GM19351 (cell line): ENCODE measurements at regions not wholly inside any gene's neighbourhood (a gene's known extent, or its start where the extent isn't known, plus 50 kb on each side); places are given as distances from the start of the nearest gene placed in this dataset.

ENCODE experiments used
- ATAC-seq: cut with Tn5 transposase; IDR thresholded peaks from one replicate; pipeline ENCODE4 v1.9.1; 2021; ENCODE audit warnings: mild to moderate bottlenecking, moderate library complexity; ENCODE audit not compliant: unreplicated experiment

DNA sequence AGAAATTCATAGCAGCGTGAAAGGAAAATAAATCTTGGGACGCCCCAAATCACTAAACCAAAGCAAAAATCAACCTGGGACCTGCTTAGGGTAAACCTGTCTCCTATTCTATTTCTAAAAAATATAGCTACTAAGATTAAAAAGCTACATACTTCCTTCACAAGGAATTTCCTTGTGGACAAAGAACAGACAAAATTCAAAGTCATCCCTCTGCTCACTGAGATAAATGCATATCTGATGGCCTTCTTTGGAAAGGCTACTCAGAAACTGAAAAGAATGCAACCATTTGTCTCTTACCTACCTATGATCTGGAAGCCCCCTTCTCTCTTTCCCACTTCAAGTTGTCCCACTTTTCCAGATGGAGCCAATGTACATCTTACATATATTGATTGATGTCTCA is 93.0 kb upstream of the CNOT2 start:
- no peak for ATAC-seq

DNA sequence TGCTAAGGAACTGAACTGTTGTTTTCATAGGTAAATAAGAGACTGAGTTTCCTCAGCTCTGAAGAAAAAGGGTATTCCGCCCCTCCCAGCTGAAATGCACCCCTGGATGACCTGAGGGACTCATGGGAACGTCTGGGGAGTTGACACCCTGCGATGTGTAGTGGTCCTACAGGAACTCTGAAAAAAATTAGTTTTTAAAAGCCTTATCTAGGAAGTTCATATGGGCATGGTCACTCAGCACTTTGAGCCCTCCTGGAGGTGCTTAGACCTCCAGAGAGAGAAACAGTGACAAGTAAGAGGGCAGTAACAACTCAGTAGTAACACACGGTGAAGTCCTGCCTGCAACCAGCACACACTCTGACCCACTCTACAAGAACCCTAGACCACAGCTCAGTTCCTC is 91.2 kb upstream of the CNOT2 start:
- no peak for ATAC-seq

DNA sequence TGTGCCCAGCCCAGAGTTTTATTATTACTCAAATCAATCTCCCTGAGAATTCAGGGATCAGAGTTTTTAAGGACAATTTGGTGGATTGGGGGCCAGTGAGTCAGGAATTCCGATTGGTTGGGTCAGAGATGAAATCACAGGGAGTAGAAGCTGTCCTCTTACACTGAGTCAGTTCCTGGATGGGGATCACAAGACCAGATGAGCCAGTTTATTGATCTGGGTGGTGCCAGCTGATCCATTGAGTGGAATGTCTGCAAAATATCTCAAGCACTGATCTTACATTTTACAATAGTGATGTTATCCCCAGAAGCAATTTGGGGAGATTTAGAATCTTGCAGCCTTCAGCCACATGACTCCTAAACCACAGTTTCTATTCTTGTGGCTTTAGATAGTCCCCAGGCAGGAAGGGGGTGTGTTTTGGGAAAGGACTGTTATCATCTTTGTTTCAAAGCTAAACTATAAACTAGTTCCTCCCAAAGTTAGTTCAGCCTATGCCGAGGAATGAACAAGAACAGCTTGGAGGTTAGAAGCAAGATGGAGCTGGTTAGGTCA is 89.1 kb upstream of the CNOT2 start:
- no peak for ATAC-seq

DNA sequence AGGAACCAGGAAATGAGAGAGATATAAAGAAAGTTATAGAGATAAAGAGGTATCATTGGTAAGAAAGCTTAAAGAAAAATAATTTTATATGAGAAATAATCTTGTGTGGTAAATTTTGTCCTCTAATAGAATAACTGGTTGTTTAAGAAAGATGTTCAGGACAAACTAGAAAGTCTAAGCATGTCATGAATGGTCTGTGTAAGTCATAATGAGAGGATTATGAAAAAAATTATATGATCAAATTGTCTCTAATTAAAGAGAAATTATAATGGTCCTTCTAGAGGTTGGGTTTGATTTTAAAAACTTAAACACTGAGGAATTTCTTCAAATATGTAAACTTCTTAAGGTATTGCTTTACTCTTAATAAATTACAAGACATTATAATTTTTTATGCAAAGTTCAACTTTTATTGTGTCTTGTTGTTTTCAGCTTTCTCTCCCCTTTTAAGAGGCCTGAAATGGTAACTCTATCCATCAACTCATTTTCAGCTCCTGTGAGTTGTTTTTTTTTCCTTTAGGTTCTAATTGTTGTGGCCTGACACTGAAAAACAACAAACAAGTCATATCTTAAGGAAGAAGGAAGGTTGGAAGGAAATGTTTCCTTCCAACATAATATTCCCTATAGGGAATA is 88.2 kb upstream of the CNOT2 start:
- ATAC-seq: no peak

DNA sequence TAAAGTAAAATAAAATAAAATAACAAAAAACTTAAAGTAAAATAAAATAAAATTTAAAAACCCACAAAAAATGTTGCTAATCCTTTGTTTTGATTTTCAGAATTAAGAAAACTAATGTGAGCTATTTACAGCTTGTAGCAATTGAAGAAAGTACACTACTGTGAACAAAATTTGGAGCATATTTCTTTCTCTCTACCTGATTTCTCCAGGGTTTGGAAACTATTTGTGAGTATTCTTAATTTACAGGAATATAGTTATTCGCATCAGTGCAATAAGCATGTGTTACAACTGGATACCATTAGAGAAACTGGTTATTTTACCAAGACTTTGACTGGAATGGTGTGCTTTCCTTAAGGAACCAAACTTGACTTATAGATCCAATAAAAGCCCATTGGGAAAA is 86.1 kb upstream of the CNOT2 start:
- no peak for ATAC-seq

DNA sequence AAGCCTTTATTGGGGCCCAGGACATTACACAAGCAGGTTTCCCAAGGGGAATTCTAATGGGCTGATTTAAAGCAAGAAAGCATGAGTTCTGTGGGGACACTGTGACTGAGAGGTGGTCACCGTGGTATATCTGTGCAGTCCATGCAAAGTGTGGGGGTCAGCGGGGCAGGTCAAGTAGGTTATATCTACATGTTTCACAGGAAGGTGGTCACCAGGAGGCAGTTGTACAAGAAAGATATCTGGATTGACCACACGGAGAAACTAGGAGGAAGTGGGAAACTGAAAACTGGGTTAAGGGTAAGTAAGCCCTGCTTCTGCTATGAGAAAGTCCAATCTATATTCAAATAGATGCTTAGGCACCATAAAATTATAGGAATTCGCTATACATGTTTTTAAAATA is 77.8 kb upstream of the CNOT2 start:
- ATAC-seq: no peak

DNA sequence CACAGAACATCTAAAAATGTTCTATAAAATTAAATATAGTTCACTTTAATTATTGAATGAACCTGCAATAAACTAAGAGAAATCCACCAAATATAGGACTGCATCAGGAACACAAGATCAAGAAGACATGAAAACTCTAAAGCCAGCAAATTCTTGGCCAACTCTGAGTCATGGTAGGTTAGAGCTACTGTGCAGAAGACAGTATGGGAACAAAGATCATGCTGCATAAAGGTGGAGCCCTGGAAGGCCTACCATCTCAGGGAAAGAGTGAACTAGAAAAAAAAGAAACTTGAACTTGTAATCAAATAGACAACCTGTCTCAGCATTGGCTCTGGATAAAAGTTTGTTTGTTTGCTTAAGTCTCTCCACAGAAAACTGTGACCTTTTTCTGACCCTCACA is 66.9 kb upstream of the CNOT2 start:
- no peak for ATAC-seq

DNA sequence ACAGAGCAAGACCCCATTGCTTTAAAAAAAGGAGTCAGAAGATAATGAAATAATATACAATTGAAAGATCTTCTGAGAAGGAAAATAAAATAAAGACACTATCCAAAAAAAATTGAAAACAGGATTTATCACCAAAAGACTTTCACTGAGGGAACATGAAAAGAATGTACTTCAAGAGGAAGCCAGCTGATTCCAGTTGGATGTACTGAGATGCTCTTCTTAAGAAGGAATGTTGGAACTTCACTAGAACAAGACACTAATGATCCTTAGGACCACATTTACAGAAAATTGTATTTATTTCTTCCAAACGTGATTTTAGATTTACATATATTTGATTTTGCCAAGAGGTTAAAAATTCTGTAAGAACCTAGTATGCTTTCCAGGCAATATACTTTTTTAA is 65.6 kb upstream of the CNOT2 start:
- ATAC-seq: no peak

DNA sequence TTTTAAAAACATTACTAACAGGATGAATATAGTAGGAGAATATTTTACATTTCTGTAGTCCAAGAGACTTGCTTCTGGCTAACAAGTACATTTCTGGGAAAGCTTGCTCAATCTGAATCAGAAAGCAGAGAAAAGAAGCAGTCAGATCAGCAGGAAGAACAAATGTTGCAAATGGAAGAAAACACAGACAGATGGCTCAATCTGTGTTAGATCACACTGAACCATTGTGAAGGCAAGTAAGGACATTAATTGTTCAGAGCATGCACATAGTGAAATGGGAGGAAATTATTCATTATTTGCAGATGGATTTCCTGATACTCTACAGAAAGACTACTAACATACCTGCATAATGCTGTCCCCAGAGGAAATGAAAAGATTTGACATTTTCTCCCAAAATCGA is 65.2 kb upstream of the CNOT2 start:
- ATAC-seq: no peak

DNA sequence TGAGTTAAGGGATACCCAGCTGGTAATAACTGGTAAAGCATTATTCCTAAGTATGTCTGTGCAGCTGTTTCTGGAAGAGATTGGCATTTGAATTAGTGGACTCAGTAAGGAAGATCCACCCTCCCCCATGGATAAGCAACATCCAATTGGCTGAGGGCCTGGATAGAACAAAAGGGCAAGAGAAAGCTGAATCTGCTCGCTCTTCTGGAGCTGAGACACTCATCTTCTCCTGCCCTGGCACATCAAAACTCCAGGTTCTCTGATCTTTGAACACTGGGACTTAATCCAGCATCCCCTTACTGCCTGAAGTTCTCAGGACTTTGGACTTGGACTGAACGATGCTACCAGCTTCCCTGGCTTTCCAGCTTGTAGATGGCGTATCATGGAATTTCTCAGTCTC is 63.1 kb upstream of the CNOT2 start:
- ATAC-seq: no peak

DNA sequence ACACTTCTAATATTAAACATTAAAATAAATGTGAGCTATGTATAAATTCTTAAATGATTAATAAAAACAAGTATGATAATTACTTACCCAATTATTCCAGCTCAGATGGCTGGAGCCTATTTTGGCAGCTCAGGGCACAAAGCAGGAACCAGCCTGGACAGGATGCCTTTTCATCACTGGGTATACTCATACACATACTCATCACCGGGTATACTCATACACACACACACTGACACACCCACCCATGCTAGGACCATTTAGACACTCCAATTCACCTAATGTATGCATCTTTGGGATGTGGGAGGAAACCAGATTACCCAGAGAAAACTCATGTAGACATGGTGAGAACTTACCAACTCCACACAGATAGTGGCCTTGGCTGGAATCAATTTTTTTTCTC is 57.9 kb upstream of the CNOT2 start:
- ATAC-seq: no peak

DNA sequence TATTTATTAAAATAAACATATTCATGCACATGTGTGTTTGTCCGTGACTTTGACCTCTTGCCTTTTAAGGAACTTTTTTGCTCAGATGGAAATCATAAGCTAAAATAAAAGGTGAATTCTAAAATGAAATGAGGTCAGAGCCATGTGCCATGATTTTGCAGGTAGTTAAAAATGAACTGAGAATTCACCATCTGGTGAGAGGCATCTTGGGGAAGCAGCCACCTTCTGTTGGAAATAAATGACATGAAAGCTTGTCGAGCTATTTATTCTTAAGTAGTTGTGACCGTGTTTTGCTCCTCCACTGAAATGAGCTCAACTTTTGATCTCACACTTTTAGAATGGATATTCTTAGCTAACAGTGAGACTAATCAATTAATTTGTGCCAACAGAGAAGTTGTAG is 56.8 kb upstream of the CNOT2 start:
- ATAC-seq: no peak

DNA sequence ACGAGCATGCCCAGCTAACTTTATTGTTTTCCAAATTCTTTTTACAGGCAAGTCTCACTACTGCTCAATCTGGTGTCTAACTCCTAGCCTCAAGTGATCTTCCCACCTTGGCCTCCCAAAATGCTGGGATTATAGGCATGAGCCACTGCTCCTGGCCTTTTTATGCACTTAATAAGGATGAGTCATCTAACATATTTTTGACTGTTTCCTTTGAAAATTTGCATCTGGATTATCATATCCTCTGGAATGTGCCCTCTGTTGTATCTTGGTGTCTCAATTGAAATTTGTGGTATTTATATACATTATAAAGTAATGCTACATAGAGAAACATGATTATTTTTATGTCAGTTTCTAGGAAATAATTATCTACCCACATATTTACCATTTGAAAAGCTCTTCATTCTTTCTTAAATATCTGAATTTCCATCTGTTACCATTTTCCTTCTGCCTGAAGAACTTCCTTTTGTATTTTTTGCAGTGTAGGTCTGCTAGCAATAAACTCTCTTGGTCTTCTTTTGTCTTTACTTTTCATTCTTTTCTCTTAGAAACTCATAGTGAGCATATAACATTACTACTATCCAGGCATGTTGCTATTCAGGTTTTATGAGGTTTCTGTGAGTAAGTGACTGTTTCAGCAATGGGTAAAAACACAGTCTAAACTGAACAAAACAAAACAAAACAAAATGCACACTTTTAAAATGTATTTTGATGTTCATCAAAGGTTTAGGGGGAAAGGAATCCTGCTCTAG is 52.8 kb upstream of the CNOT2 start:
- ATAC-seq: no peak
